ENCODE measurements at regions not wholly inside any gene's neighbourhood (a gene's known extent, or its start where the extent isn't known, plus 50 kb on each side); places are given as distances from the start of the nearest gene placed in this dataset.
"Not testable (repeated sequence)": the region's sequence is repeated elsewhere in the genome, so short reads cannot be mapped to it uniquely, and the experiment has no call there.

DNA sequence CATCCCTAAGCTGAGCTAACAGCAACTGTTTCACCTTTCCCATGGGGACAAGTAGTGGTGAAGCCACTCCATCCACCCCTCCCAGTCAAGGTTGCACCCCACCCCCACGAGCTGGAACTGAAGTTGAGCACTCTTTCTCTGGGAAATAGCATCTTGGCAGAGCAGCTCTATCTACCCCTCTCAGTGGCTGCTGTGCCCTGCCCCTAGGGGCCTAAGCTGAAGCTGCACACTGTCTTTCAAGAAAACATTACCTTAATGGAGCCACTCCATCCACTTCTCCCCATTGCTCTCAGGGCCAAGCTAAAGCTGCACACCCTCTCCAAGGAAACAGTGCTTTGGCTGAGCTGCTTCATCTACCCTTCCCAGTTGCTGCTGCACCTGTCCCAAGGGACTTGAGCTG lies 170.6 kb upstream of the CCDC196 start:
- H3K4me1 ChIP-seq (ENCODE audit: control insufficient read depth, insufficient read depth, low read length) = no peaks in the 10 kb centered on the region
- H3K27me3 ChIP-seq (ENCODE audit: control insufficient read depth, insufficient read depth, low read length) = no peaks in the 10 kb centered on the region
- no peaks in the 10 kb centered on the region for H3K9me3 ChIP-seq (ENCODE audit: control insufficient read depth, low read depth, low read length)
- no CpG with 5 or more reads among the region's 1 CpG for WGBS (ENCODE audit: insufficient coverage, low lambda C conversion rate)
- no peak overlapping the region for H3K27ac ChIP-seq (ENCODE audit: low read length)
- DNase-seq = no peak
- H3K4me3 ChIP-seq (ENCODE audit: low read length) = no peak overlapping the region
- no peaks in the 10 kb centered on the region for H3K36me3 ChIP-seq (ENCODE audit: control insufficient read depth, insufficient read depth, low read length)

DNA sequence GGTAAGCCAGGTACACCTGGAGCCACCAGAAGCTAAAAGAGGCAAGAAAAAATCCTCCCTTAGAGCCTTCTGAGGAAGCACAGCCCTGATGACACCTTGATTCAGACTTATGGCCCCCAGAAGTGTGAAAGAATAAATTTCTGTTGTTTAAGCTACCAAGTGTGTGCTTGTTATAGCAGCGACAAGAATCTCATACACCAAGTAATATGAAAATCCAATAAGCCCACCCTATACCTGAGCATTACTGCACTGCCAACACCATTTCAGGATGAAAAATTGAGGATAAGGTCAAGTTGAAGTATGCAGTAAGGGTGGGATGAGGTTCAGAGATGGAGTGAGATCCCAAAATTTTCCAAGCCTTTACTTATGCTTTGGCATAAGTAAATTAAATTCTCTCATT lies 163.6 kb upstream of the CCDC196 start:
- WGBS (ENCODE audit: insufficient coverage, low lambda C conversion rate) = 100% methylated on average over 1 of the region's 1 CpG

DNA sequence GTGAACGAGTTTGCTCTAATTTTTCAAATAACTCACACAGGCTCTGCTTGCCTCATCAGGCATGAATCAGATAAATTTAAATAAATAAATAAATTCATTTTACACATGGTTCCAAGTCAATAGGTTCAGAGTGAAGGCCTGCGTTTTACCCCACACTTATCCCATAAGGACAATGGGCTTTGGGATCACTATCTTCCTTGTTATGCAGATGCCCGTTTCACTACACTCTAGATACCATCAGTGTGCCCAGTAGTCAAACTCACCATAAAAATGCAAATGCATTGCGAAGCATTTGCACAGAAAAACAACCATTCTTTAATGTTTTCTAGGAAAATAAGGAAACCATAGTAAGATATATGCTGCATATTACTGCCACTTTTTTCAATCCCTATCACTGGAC lies 155.9 kb upstream of the CCDC196 start:
- DNase-seq = no peak
- Histone ChIP-seq H3K4me1 (ENCODE audit: control insufficient read depth, insufficient read depth, low read length) (no peaks in the 10 kb centered on the region), H3K4me3 (ENCODE audit: low read length) (no peak overlapping the region), H3K27me3 (ENCODE audit: control insufficient read depth, insufficient read depth, low read length) (no peaks in the 10 kb centered on the region), H3K9me3 (ENCODE audit: control insufficient read depth, low read depth, low read length) (no peaks in the 10 kb centered on the region), H3K36me3 (ENCODE audit: control insufficient read depth, insufficient read depth, low read length) (no peaks in the 10 kb centered on the region), H3K27ac (ENCODE audit: low read length) (no peak overlapping the region)
- WGBS (ENCODE audit: insufficient coverage, low lambda C conversion rate) = 71% methylated on average over 1 of the region's 4 CpGs

More for the DNA sequence above, 163.6 kb upstream of the CCDC196 start:
- H3K4me3 ChIP-seq (ENCODE audit: low read length) = no peak overlapping the region
- H3K27ac ChIP-seq (ENCODE audit: low read length) = no peak overlapping the region
- no peak for DNase-seq
- no peaks in the 10 kb centered on the region for H3K27me3 ChIP-seq (ENCODE audit: control insufficient read depth, insufficient read depth, low read length)
- no peaks in the 10 kb centered on the region for H3K9me3 ChIP-seq (ENCODE audit: control insufficient read depth, low read depth, low read length)
- no peaks in the 10 kb centered on the region for H3K36me3 ChIP-seq (ENCODE audit: control insufficient read depth, insufficient read depth, low read length)
- H3K4me1 ChIP-seq (ENCODE audit: control insufficient read depth, insufficient read depth, low read length) = no peaks in the 10 kb centered on the region

DNA sequence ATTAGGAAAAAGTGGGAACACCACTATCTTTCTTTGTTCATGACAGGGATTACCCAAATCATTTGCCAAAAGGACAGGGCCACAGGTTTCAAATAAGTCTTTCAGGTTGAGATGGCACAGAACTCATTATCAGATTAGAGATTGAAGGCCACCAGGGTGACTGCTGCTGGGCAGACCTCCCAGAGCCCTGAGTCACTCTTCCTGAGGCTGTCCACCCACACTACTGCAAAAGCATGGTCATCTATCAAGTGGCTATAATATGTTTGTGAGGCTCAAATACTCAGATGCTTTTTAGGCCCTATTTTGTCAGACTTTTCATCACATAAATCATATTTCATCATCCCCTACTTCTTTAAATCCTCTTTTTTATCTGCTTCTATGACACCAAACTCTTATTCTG lies 155.3 kb upstream of the CCDC196 start:
- no peak for DNase-seq
- H3K4me1 ChIP-seq (ENCODE audit: control insufficient read depth, insufficient read depth, low read length) = no peaks in the 10 kb centered on the region
- H3K36me3 ChIP-seq (ENCODE audit: control insufficient read depth, insufficient read depth, low read length) = no peaks in the 10 kb centered on the region
- H3K27ac ChIP-seq (ENCODE audit: low read length) = no peak overlapping the region
- no peaks in the 10 kb centered on the region for H3K27me3 ChIP-seq (ENCODE audit: control insufficient read depth, insufficient read depth, low read length)
- H3K9me3 ChIP-seq (ENCODE audit: control insufficient read depth, low read depth, low read length) = no peaks in the 10 kb centered on the region
- H3K4me3 ChIP-seq (ENCODE audit: low read length) = no peak overlapping the region

DNA sequence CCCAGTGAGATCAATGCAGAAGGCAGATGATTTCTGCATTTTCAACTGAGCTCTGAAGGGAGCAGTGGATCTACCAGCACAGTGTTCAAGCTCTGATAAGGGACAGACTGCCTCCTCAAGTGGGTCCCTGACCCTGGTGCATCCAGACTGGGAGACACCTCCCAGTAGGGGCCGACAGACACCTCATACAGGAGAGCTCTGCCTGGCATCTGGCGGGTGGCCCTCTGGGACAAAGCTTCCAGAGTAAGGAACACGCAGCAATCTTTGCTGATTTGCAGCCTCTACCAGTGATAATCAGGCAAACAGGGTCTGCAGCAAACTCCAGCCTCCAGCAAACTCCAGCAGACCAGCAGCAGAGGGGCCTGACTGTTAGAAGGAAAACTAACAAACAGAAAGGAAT lies 152.9 kb upstream of the CCDC196 start:
- H3K27me3 ChIP-seq (ENCODE audit: control insufficient read depth, insufficient read depth, low read length); H3K4me3 ChIP-seq (ENCODE audit: low read length); DNase-seq; H3K4me1 ChIP-seq (ENCODE audit: control insufficient read depth, insufficient read depth, low read length); H3K27ac ChIP-seq (ENCODE audit: low read length); H3K36me3 ChIP-seq (ENCODE audit: control insufficient read depth, insufficient read depth, low read length); H3K9me3 ChIP-seq (ENCODE audit: control insufficient read depth, low read depth, low read length): not testable (repeated sequence)
- WGBS (ENCODE audit: insufficient coverage, low lambda C conversion rate) = no CpG with 5 or more reads among the region's 3 CpGs

DNA sequence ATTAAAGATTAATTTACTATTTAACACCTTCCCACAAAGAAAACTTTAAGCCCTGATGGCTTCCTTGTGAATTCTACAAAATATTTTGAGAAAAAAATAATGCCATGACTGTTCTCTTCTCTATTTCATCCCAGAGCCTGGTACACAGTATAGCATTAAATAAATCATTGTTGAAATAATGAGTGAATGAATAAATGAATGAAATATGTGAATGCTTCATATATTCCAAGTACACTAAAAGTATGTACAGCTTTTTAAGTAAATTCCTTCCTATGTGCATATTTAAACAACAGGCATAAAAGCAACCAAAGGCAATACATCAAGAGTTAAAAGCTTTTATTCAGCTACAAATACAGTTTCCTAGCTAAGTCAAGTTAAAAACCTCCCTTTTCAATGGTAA lies 144.9 kb upstream of the CCDC196 start:
- Histone ChIP-seq H3K27me3 (ENCODE audit: control insufficient read depth, insufficient read depth, low read length) (no peaks in the 10 kb centered on the region), H3K27ac (ENCODE audit: low read length) (no peak overlapping the region), H3K9me3 (ENCODE audit: control insufficient read depth, low read depth, low read length) (no peaks in the 10 kb centered on the region), H3K36me3 (ENCODE audit: control insufficient read depth, insufficient read depth, low read length) (no peaks in the 10 kb centered on the region), H3K4me3 (ENCODE audit: low read length) (no peak overlapping the region), H3K4me1 (ENCODE audit: control insufficient read depth, insufficient read depth, low read length) (no peaks in the 10 kb centered on the region)
- no peak for DNase-seq

DNA sequence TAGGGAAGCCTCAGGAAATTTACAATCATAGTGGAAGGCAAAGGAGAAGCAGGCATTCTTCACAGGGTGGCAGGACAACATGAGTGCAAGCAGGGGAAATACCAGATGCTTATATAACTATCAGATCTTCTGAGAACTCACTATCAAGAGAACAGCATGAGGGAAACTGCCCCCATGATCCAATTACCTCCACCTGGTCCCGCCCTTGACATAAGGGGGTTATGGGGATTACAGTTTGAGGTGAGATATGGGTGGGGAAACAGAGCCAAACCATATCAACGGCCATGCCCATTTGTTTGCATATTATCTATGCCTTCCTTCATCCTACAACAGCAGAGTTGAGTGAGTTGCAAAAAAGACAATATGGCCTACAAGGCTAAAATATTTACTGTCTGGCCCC lies 140.2 kb upstream of the CCDC196 start:
- Histone ChIP-seq H3K36me3 (ENCODE audit: control insufficient read depth, insufficient read depth, low read length) (no peaks in the 10 kb centered on the region), H3K27me3 (ENCODE audit: control insufficient read depth, insufficient read depth, low read length) (no peaks in the 10 kb centered on the region), H3K9me3 (ENCODE audit: control insufficient read depth, low read depth, low read length) (no peaks in the 10 kb centered on the region), H3K4me3 (ENCODE audit: low read length) (no peak overlapping the region), H3K4me1 (ENCODE audit: control insufficient read depth, insufficient read depth, low read length) (no peaks in the 10 kb centered on the region), H3K27ac (ENCODE audit: low read length) (no peak overlapping the region)
- no CpG with 5 or more reads among the region's 2 CpGs for WGBS (ENCODE audit: insufficient coverage, low lambda C conversion rate)
- DNase-seq = no peak

DNA sequence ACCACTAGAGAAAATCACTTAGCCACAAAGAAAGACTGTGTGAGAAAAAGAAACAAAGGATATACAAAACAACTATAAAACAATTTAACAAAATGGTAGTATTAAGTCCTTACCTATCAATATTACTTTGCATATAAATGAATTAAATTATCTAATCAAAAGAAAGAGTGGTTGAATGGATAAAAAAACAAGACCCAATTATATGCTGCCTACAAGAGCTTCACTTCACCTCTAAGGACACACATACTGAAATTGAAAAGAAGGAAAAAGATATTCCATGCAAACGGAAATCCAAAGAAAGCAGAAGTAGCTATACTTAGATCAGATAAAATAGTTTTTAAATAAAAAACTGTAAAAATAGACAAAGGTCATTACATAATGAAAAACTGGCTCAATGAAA lies 134.9 kb upstream of the CCDC196 start:
- no peak overlapping the region for H3K4me3 ChIP-seq (ENCODE audit: low read length)
- no peak for DNase-seq
- H3K27ac ChIP-seq (ENCODE audit: low read length) = no peak overlapping the region
- no peaks in the 10 kb centered on the region for H3K9me3 ChIP-seq (ENCODE audit: control insufficient read depth, low read depth, low read length)
- no peaks in the 10 kb centered on the region for H3K4me1 ChIP-seq (ENCODE audit: control insufficient read depth, insufficient read depth, low read length)
- no peaks in the 10 kb centered on the region for H3K36me3 ChIP-seq (ENCODE audit: control insufficient read depth, insufficient read depth, low read length)
- WGBS (ENCODE audit: insufficient coverage, low lambda C conversion rate) = 86% methylated on average over 1 of the region's 1 CpG
- no peaks in the 10 kb centered on the region for H3K27me3 ChIP-seq (ENCODE audit: control insufficient read depth, insufficient read depth, low read length)

DNA sequence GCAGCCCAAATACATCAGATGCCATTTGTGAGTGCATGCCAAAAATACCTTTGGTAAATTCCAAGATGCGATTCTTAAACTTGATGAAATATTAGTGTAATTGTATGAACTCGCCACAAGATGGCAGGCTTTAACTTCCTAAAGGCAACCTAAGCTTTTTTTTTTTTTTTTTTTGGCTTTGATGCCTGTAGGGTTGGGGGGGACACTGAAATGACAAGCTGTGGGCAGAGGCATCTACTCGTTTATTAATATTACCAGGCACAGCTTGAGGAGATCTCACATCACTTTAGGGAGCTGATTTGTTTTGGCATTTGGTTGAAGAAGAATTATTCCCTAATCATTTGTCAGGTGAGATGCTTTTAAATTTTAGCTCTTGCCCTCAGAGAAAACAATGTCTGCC lies 126.7 kb upstream of the CCDC196 start:
- WGBS (ENCODE audit: insufficient coverage, low lambda C conversion rate) = 0% methylated on average over 2 of the region's 3 CpGs
- Histone ChIP-seq H3K36me3 (ENCODE audit: control insufficient read depth, insufficient read depth, low read length) (no peaks in the 10 kb centered on the region), H3K27ac (ENCODE audit: low read length) (no peak overlapping the region), H3K4me1 (ENCODE audit: control insufficient read depth, insufficient read depth, low read length) (no peaks in the 10 kb centered on the region), H3K9me3 (ENCODE audit: control insufficient read depth, low read depth, low read length) (no peaks in the 10 kb centered on the region), H3K4me3 (ENCODE audit: low read length) (no peak overlapping the region), H3K27me3 (ENCODE audit: control insufficient read depth, insufficient read depth, low read length) (peaks cover 2% of the 10 kb centered on the region)
- DNase-seq = peak in 1 of 2 donors; percentile 30

DNA sequence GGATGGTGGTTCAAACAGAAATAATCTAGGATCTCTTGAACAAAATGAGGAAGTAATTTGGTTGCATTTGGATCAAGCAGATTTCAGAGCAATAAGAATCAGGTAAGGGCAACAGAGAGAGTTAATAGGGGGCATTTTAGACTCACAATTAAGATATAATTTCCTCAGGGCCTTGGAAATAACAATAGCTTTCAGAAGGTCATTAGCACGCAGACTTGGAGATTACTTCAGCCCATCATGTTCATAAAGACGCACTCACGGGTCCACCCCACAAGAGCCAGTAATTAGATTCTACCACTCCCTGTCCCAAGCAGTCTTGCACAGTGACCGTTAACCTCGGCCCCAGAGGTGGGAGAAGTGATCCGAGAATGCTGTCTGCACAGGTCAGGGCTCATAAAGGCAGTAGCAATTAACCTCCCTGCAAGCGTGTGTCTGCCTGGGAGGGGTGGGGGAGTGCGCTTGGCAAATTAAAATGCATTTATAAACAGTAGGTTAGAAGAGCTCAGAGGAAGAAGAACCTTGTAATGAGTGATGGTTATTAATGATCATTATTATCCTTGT lies 125.7 kb upstream of the CCDC196 start:
- H3K27me3 ChIP-seq (ENCODE audit: control insufficient read depth, insufficient read depth, low read length) = peaks cover 2% of the 10 kb centered on the region
- no peaks in the 10 kb centered on the region for H3K4me1 ChIP-seq (ENCODE audit: control insufficient read depth, insufficient read depth, low read length)
- H3K27ac ChIP-seq (ENCODE audit: low read length) = no peak overlapping the region
- WGBS (ENCODE audit: insufficient coverage, low lambda C conversion rate) = no CpG with 5 or more reads among the region's 8 CpGs
- no peaks in the 10 kb centered on the region for H3K9me3 ChIP-seq (ENCODE audit: control insufficient read depth, low read depth, low read length)
- H3K36me3 ChIP-seq (ENCODE audit: control insufficient read depth, insufficient read depth, low read length) = no peaks in the 10 kb centered on the region
- DNase-seq = peak in 1 of 2 donors; percentile 29
- no peak overlapping the region for H3K4me3 ChIP-seq (ENCODE audit: low read length)

DNA sequence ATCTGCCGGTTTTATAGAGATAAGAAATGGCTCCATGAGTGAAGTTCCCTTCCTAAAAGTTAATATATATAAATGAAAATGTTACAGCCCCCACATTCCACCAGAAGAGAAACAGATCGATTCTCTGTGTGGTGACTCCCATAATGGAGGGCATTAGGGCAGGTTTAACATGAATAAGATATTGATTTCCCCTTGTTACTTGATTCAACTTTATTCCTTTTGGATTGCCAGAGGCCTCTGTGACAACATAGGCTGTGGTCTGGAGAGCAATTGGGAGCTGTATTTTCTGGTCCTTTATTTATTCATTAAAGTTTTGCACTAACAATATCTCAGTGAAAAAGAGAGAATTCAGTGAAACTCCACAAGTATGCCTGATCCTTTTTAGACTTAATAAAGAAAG lies 125.2 kb upstream of the CCDC196 start:
- Histone ChIP-seq H3K36me3 (ENCODE audit: control insufficient read depth, insufficient read depth, low read length) (no peaks in the 10 kb centered on the region), H3K4me1 (ENCODE audit: control insufficient read depth, insufficient read depth, low read length) (no peaks in the 10 kb centered on the region), H3K9me3 (ENCODE audit: control insufficient read depth, low read depth, low read length) (no peaks in the 10 kb centered on the region), H3K27me3 (ENCODE audit: control insufficient read depth, insufficient read depth, low read length) (peaks cover 2% of the 10 kb centered on the region), H3K4me3 (ENCODE audit: low read length) (no peak overlapping the region), H3K27ac (ENCODE audit: low read length) (no peak overlapping the region)
- no peak for DNase-seq
- 0% methylated on average over 1 of the region's 2 CpGs for WGBS (ENCODE audit: insufficient coverage, low lambda C conversion rate)

All from large intestine (tissue), 3 donors.